ENCODE measurements at regions not wholly inside any gene's neighbourhood (a gene's known extent, or its start where the extent isn't known, plus 50 kb on each side); places are given as distances from the start of the nearest gene placed in this dataset.

DNA sequence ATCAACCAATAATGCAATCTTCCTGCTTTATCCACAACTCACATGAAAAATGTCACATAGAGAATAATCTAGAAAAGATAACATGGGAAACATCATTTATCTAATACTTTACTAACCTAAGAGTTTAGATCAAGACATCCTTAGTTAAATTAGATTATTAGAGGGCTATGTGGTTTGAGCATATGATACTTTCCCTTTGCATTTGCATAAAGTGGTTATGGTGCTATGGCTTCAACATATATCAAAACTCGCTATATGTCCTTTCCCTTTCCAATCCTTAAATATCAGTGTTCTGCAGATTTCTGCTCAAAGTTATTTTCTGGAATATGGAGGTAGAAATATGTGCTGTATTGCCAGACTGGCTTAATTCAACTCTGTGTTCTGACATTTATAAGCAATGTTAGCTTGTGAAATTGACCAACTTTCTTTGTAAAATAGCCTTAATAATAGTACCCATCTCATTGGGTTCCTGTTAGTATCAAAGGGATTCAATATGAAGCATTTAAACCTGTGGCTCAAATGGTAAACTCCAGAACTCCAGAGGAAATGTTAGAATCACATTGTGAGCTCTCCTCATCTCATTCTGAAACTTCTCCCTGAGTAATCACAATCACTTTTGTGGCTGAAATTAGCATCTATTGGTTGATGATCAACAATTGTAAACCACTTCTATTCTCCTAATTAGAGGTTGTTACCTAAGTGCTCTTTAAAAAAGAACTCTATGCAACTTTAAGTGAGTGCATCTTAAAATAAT lies 1089.9 kb upstream of the SLC39A10 start:
- H3K79me2 ChIP-seq (ENCODE audit: insufficient read depth, low read length) = no peaks in the 10 kb centered on the region
- H3K4me3 Mint-ChIP-seq (ENCODE audit: unreplicated experiment) = no peak overlapping the region
- no peak overlapping the region for H2AFZ ChIP-seq (ENCODE audit: low read depth, low read length)
- H3K9me3 Mint-ChIP-seq (ENCODE audit: unreplicated experiment) = no peaks in the 10 kb centered on the region
- H3K27me3 ChIP-seq (ENCODE audit: insufficient read depth, low read length) = no peaks in the 10 kb centered on the region
- H3K9ac ChIP-seq (ENCODE audit: low read length) = no peak overlapping the region
- H3K9me3 ChIP-seq (ENCODE audit: insufficient read depth, low read depth, low read length) = no peaks in the 10 kb centered on the region
- H3K36me3 ChIP-seq (ENCODE audit: insufficient read depth, low read length) = no peaks in the 10 kb centered on the region
- H3K4me2 ChIP-seq (ENCODE audit: low read length) = no peak overlapping the region
- H3K4me1 Mint-ChIP-seq (ENCODE audit: low read depth, unreplicated experiment) = no peaks in the 10 kb centered on the region
- DNase-seq (ENCODE audit: low read depth) (no peak), FAIRE-seq (no peak)
- no peaks in the 10 kb centered on the region for H3K36me3 Mint-ChIP-seq (ENCODE audit: low read depth, unreplicated experiment)
- no peaks in the 10 kb centered on the region for H4K20me1 ChIP-seq (ENCODE audit: insufficient read depth, low read length)
- no peak for TF ChIP-seq EZH2 (IDR thresholded peaks at IDR 0.05; ENCODE audit: insufficient read depth, low read length)
- TF ChIP-seq, protein P1, sequence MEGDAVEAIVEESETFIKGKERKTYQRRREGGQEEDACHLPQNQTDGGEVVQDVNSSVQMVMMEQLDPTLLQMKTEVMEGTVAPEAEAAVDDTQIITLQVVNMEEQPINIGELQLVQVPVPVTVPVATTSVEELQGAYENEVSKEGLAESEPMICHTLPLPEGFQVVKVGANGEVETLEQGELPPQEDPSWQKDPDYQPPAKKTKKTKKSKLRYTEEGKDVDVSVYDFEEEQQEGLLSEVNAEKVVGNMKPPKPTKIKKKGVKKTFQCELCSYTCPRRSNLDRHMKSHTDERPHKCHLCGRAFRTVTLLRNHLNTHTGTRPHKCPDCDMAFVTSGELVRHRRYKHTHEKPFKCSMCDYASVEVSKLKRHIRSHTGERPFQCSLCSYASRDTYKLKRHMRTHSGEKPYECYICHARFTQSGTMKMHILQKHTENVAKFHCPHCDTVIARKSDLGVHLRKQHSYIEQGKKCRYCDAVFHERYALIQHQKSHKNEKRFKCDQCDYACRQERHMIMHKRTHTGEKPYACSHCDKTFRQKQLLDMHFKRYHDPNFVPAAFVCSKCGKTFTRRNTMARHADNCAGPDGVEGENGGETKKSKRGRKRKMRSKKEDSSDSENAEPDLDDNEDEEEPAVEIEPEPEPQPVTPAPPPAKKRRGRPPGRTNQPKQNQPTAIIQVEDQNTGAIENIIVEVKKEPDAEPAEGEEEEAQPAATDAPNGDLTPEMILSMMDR (IDR thresholded peaks at IDR 0.05; ENCODE audit: insufficient read depth, low read depth, low read length) = no peak
- H3K4me1 ChIP-seq (ENCODE audit: insufficient read depth, low read length) = no peaks in the 10 kb centered on the region
- H3K4me3 ChIP-seq (ENCODE audit: insufficient read depth, low read depth, low read length) = no peak overlapping the region
- no peak overlapping the region for H3K27ac ChIP-seq (ENCODE audit: low read depth, low read length)
- no peak overlapping the region for H3K27ac Mint-ChIP-seq (ENCODE audit: unreplicated experiment)
- H3K27me3 Mint-ChIP-seq (ENCODE audit: low read depth, unreplicated experiment) = no peaks in the 10 kb centered on the region

DNA sequence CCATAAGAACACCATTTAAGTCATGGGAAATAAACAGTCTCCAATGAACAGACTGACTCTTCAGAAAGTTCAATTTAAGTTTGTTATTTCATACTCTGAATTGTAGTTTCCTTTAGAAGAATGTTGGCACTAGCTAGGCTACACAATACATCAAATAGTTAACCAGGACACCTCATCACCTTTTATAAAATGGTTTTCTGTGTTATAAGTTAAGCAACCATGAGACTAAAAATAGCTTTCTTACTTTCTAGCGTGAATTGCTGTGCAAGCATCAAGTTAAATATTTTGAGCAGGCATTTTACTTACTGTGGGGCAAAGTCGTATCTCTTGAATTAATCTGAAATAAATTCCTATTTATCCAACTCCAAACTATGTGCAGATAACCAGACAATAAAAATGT lies 1092.6 kb upstream of the SLC39A10 start:
- no peaks in the 10 kb centered on the region for H3K4me1 ChIP-seq (ENCODE audit: insufficient read depth, low read length)
- no peak overlapping the region for H2AFZ ChIP-seq (ENCODE audit: low read depth, low read length)
- no peaks in the 10 kb centered on the region for H3K36me3 ChIP-seq (ENCODE audit: insufficient read depth, low read length)
- Mint-ChIP-seq H3K9me3 (ENCODE audit: unreplicated experiment) (no peaks in the 10 kb centered on the region), H3K36me3 (ENCODE audit: low read depth, unreplicated experiment) (no peaks in the 10 kb centered on the region), H3K27me3 (ENCODE audit: low read depth, unreplicated experiment) (no peaks in the 10 kb centered on the region), H3K4me1 (ENCODE audit: low read depth, unreplicated experiment) (no peaks in the 10 kb centered on the region), H3K27ac (ENCODE audit: unreplicated experiment) (no peak overlapping the region), H3K4me3 (ENCODE audit: unreplicated experiment) (no peak overlapping the region)
- no peak overlapping the region for H3K9ac ChIP-seq (ENCODE audit: low read length)
- DNase-seq (ENCODE audit: low read depth) (no peak), FAIRE-seq (no peak)
- no peaks in the 10 kb centered on the region for H3K79me2 ChIP-seq (ENCODE audit: insufficient read depth, low read length)
- H3K9me3 ChIP-seq (ENCODE audit: insufficient read depth, low read depth, low read length) = no peaks in the 10 kb centered on the region
- no peak overlapping the region for H3K4me3 ChIP-seq (ENCODE audit: insufficient read depth, low read depth, low read length)
- H3K4me2 ChIP-seq (ENCODE audit: low read length) = no peak overlapping the region
- TF ChIP-seq, protein P1 (IDR thresholded peaks at IDR 0.05; ENCODE audit: insufficient read depth, low read depth, low read length) = no peak
- no peak for TF ChIP-seq EZH2 (IDR thresholded peaks at IDR 0.05; ENCODE audit: insufficient read depth, low read length)
- no peak overlapping the region for H3K27ac ChIP-seq (ENCODE audit: low read depth, low read length)
- H4K20me1 ChIP-seq (ENCODE audit: insufficient read depth, low read length) = no peaks in the 10 kb centered on the region
- H3K27me3 ChIP-seq (ENCODE audit: insufficient read depth, low read length) = no peaks in the 10 kb centered on the region

DNA sequence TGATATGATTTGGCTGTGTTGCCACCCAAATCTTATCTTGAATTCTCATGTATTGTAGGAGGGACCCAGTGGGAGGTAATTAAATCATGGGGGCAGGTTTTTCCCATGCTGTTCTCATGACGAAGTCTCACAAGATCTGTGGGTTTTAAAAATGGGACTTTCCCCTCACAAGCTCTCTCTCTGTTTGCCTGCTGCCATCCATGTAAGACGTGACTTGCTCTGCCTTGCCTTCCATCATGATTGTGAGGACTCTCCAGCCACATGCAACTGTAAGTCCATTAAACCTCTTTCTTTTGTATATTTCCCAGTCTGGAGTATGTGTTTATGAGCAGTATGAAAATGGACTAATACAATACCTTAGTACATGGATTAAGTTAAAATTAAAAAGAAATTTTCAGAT lies 1094.7 kb upstream of the SLC39A10 start:
- H3K36me3 ChIP-seq (ENCODE audit: insufficient read depth, low read length) = no peaks in the 10 kb centered on the region
- no peak overlapping the region for H3K4me2 ChIP-seq (ENCODE audit: low read length)
- FAIRE-seq (no peak), DNase-seq (ENCODE audit: low read depth) (no peak)
- no peak overlapping the region for H3K4me3 ChIP-seq (ENCODE audit: insufficient read depth, low read depth, low read length)
- no peak overlapping the region for H2AFZ ChIP-seq (ENCODE audit: low read depth, low read length)
- no peak overlapping the region for H3K4me3 Mint-ChIP-seq (ENCODE audit: unreplicated experiment)
- H4K20me1 ChIP-seq (ENCODE audit: insufficient read depth, low read length) = no peaks in the 10 kb centered on the region
- H3K9ac ChIP-seq (ENCODE audit: low read length) = no peak overlapping the region
- H3K4me1 ChIP-seq (ENCODE audit: insufficient read depth, low read length) = no peaks in the 10 kb centered on the region
- no peaks in the 10 kb centered on the region for H3K9me3 ChIP-seq (ENCODE audit: insufficient read depth, low read depth, low read length)
- no peak overlapping the region for H3K27ac ChIP-seq (ENCODE audit: low read depth, low read length)
- H3K79me2 ChIP-seq (ENCODE audit: insufficient read depth, low read length) = no peaks in the 10 kb centered on the region
- no peak overlapping the region for H3K27ac Mint-ChIP-seq (ENCODE audit: unreplicated experiment)
- no peaks in the 10 kb centered on the region for H3K9me3 Mint-ChIP-seq (ENCODE audit: unreplicated experiment)
- H3K4me1 Mint-ChIP-seq (ENCODE audit: low read depth, unreplicated experiment) = no peaks in the 10 kb centered on the region
- H3K27me3 Mint-ChIP-seq (ENCODE audit: low read depth, unreplicated experiment) = no peaks in the 10 kb centered on the region
- TF ChIP-seq EZH2 (IDR thresholded peaks at IDR 0.05; ENCODE audit: insufficient read depth, low read length) = no peak
- TF ChIP-seq, protein P1 (IDR thresholded peaks at IDR 0.05; ENCODE audit: insufficient read depth, low read depth, low read length) = no peak
- H3K36me3 Mint-ChIP-seq (ENCODE audit: low read depth, unreplicated experiment) = no peaks in the 10 kb centered on the region
- H3K27me3 ChIP-seq (ENCODE audit: insufficient read depth, low read length) = no peaks in the 10 kb centered on the region
